ENCODE measurements at regions not wholly inside any gene's neighbourhood (a gene's known extent, or its start where the extent isn't known, plus 50 kb on each side); places are given as distances from the start of the nearest gene placed in this dataset.

DNA sequence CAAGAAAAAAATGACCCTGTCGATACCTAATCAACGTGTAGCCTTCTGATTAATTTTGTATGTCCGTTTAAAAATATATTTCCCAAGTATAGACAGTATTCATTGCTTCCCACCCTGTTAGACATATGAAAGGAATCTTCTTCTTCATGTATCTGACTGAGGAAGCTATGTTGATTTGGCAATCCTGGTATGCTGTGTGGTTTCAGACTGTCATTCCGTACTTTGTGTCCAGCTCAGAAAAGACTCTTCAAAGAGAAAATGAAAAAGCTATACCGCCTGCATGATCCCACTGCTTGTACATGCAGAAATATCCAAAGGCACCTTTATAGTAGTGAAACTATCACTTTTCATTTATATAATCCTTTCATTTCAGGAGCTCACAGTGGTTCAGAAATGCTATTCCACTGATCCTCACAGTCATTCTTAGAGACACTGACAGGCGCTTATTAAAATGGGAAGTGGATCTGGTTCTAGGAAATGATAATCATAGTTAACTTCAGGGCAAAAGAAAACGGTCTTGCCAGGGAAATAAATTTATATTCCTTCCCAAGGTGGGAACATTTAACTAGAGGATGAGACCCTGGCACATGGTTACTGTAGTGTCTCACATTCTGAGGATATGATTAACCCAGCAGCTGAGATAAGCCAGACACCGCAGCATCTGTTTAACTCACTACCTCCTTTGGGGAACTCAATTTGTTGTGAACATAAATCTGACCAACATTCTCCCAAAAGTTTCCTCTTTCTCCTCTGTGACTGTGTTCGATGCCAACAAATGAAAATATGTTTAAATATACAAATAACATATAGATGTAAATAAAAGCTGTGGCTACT is 599.2 kb upstream of the LUZP2 start:
- WGBS (ENCODE audit: insufficient coverage), result no CpG with 5 or more reads among the region's 9 CpGs
- Histone ChIP-seq H3K4me3 (ENCODE audit: control insufficient read depth in 1 of 2, extremely low read depth in 1 of 2, low read length in 1 of 2) (no peak overlapping the region), H3K9me3 (no peaks in the 10 kb centered on the region), H3K27ac (ENCODE audit: low read length) (no peak overlapping the region), H3K4me1 (ENCODE audit: control insufficient read depth in 1 of 2, extremely low read depth in 1 of 2, insufficient read depth in 2 of 2, low read length in 2 of 2) (no peaks in the 10 kb centered on the region), H3K27me3 (replicated peaks in 1 of 2; ENCODE audit: control insufficient read depth in 2 of 2, extremely low read depth in 1 of 2, insufficient read depth in 2 of 2, low read length in 1 of 2) (no peaks in the 10 kb centered on the region), H3K36me3 (ENCODE audit: control insufficient read depth in 2 of 2, extremely low read depth in 1 of 2, insufficient read depth in 1 of 2, low read length in 1 of 2) (no peaks in the 10 kb centered on the region)
- ChIA-PET POLR2A (no interaction called here), CTCF (no interaction called here)
- DNase-seq, result no peak
- ATAC-seq (replicated peaks in 1 of 4), result no peak
- Mint-ChIP-seq H3K4me1 (no peaks in the 10 kb centered on the region), H3K27me3 (no peaks in the 10 kb centered on the region), H3K36me3 (no peaks in the 10 kb centered on the region), H3K9me3 (peaks cover under 1 to 16% (median 7%) of the 10 kb centered on the region in 3 donors), H3K27ac (no peak overlapping the region), H3K4me3 (no peak overlapping the region)

DNA sequence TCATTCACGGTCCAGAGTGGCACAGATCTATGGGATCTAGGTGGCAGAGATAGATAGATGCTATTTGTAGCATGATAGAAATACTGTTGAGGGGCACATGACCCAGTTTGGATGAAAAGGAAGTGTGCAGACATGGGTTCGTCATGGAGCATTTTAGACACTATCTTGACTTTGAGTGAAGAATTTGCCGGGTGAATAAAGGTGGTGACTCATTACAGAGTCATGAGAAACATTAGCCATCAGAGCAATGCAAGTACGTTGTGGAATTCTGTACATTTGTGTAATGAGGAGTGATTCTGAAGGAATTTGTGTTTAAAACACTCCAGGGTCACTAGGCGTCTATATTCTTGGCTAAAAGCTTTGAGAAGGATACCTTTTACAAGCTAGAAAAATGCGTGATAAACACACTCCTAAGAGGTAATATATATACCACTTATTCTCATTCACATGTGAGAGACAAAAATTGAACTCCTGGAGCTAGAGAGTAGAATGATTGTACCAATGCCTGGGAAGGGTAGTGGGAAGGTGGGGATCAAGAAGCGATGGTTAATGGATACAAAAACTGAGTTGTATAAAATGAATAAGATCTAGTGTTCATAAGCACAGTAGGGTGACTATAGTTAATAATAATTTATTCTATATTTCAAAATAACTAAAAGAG is 593.7 kb upstream of the LUZP2 start:
- DNase-seq, result no peak
- Mint-ChIP-seq H3K27ac (no peak overlapping the region), H3K9me3 (peaks cover 8 to 29% (median 12%) of the 10 kb centered on the region in 3 donors), H3K27me3 (no peaks in the 10 kb centered on the region), H3K4me3 (no peak overlapping the region), H3K36me3 (no peaks in the 10 kb centered on the region), H3K4me1 (no peaks in the 10 kb centered on the region)
- Histone ChIP-seq H3K9me3 (no peaks in the 10 kb centered on the region), H3K27ac (ENCODE audit: low read length) (no peak overlapping the region), H3K4me3 (ENCODE audit: control insufficient read depth in 1 of 2, extremely low read depth in 1 of 2, low read length in 1 of 2) (no peak overlapping the region), H3K4me1 (ENCODE audit: control insufficient read depth in 1 of 2, extremely low read depth in 1 of 2, insufficient read depth in 2 of 2, low read length in 2 of 2) (no peaks in the 10 kb centered on the region), H3K36me3 (ENCODE audit: control insufficient read depth in 2 of 2, extremely low read depth in 1 of 2, insufficient read depth in 1 of 2, low read length in 1 of 2) (no peaks in the 10 kb centered on the region), H3K27me3 (replicated peaks in 1 of 2; ENCODE audit: control insufficient read depth in 2 of 2, extremely low read depth in 1 of 2, insufficient read depth in 2 of 2, low read length in 1 of 2) (no peaks in the 10 kb centered on the region)
- ChIA-PET POLR2A (no interaction called here), CTCF (interaction anchor here in 1 of 2 donors (0.6 kb wide), 1 partner anchor 969 kb away, joined by 3 read pairs; no protein-coding TSS in a partner anchor)
- ATAC-seq (replicated peaks in 1 of 4), result no peak
- 76% methylated on average over 3 of the region's 7 CpGs for WGBS (ENCODE audit: insufficient coverage)

DNA sequence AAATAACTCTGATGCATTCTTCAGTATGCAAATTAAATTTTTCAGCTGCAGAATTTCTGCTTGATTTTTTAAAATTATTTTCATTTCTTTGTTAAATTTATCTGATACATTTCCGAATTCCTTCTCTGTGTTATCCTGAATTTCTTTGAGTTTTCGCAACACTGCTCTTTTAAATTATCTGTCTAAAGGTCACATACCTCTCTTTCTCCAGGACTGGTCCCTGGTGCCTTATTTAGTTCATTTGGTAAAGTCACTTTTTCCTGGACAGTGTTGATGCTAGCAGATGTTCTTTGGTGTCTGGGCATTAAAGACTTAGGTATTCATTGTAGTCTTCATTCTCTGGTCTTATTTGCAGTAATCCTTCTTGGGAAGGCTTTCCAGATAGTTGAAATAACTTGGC is 577.4 kb upstream of the LUZP2 start:
- Mint-ChIP-seq H3K27me3 (no peaks in the 10 kb centered on the region), H3K9me3 (peaks cover 14 to 29% (median 17%) of the 10 kb centered on the region in 3 donors), H3K36me3 (no peaks in the 10 kb centered on the region), H3K27ac (no peak overlapping the region), H3K4me1 (no peaks in the 10 kb centered on the region), H3K4me3 (no peak overlapping the region)
- no peaks in the 10 kb centered on the region for H3K36me3 ChIP-seq (ENCODE audit: control insufficient read depth in 2 of 2, extremely low read depth in 1 of 2, insufficient read depth in 1 of 2, low read length in 1 of 2)
- H3K4me3 ChIP-seq (ENCODE audit: control insufficient read depth in 1 of 2, extremely low read depth in 1 of 2, low read length in 1 of 2), result no peak overlapping the region
- WGBS (ENCODE audit: insufficient coverage), result no CpG with 5 or more reads among the region's 2 CpGs
- H3K4me1 ChIP-seq (ENCODE audit: control insufficient read depth in 1 of 2, extremely low read depth in 1 of 2, insufficient read depth in 2 of 2, low read length in 2 of 2), result no peaks in the 10 kb centered on the region
- ChIA-PET CTCF (no interaction called here), POLR2A (no interaction called here)
- DNase-seq (no peak), ATAC-seq (replicated peaks in 1 of 4) (no peak)
- no peaks in the 10 kb centered on the region for H3K9me3 ChIP-seq
- H3K27ac ChIP-seq (ENCODE audit: low read length), result no peak overlapping the region
- H3K27me3 ChIP-seq (replicated peaks in 1 of 2; ENCODE audit: control insufficient read depth in 2 of 2, extremely low read depth in 1 of 2, insufficient read depth in 2 of 2, low read length in 1 of 2), result no peaks in the 10 kb centered on the region

DNA sequence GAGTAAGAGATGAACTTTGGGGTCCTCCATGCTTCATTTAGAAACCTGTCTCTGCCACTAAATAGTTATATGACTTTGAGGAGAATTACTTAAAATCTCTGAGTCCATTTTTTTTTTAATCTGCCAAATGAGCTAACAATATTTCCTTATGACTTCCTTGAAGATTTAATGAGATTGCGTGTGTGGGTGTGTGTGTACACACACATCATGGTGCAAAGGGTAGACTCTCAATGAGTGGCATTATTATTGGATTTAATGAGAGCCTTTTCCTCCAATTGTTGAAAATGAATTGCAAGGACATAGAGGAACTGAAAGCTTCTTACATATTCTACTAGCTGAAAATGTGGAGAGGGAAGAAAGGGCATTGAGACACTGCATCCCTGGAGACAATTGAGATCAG is 573.5 kb upstream of the LUZP2 start:
- no peaks in the 10 kb centered on the region for H3K36me3 ChIP-seq (ENCODE audit: control insufficient read depth in 2 of 2, extremely low read depth in 1 of 2, insufficient read depth in 1 of 2, low read length in 1 of 2)
- POLR2A ChIA-PET, result interaction anchor here in 1 of 2 donors (0.6 kb wide), 1 partner anchor 1192 kb away, joined by 3 read pairs; no protein-coding TSS in a partner anchor
- H3K27me3 ChIP-seq (replicated peaks in 1 of 2; ENCODE audit: control insufficient read depth in 2 of 2, extremely low read depth in 1 of 2, insufficient read depth in 2 of 2, low read length in 1 of 2), result no peaks in the 10 kb centered on the region
- no peak overlapping the region for H3K4me3 ChIP-seq (ENCODE audit: control insufficient read depth in 1 of 2, extremely low read depth in 1 of 2, low read length in 1 of 2)
- no peaks in the 10 kb centered on the region for H3K4me1 Mint-ChIP-seq
- H3K27ac Mint-ChIP-seq, result no peak overlapping the region
- DNase-seq, result no peak
- H3K9me3 ChIP-seq, result no peaks in the 10 kb centered on the region
- WGBS (ENCODE audit: insufficient coverage), result no CpG with 5 or more reads among the region's 1 CpG
- no peak overlapping the region for H3K27ac ChIP-seq (ENCODE audit: low read length)
- ATAC-seq (replicated peaks in 1 of 4), result no peak
- CTCF ChIA-PET, result interaction anchor here in 1 of 2 donors (0.6 kb wide), 2 partner anchors 1388 to 1613 kb away, joined by 3 to 6 read pairs; no protein-coding TSS in a partner anchor
- H3K9me3 Mint-ChIP-seq, result peaks cover 6 to 13% (median 8%) of the 10 kb centered on the region in 3 donors
- no peaks in the 10 kb centered on the region for H3K27me3 Mint-ChIP-seq
- no peaks in the 10 kb centered on the region for H3K36me3 Mint-ChIP-seq
- no peaks in the 10 kb centered on the region for H3K4me1 ChIP-seq (ENCODE audit: control insufficient read depth in 1 of 2, extremely low read depth in 1 of 2, insufficient read depth in 2 of 2, low read length in 2 of 2)
- no peak overlapping the region for H3K4me3 Mint-ChIP-seq

DNA sequence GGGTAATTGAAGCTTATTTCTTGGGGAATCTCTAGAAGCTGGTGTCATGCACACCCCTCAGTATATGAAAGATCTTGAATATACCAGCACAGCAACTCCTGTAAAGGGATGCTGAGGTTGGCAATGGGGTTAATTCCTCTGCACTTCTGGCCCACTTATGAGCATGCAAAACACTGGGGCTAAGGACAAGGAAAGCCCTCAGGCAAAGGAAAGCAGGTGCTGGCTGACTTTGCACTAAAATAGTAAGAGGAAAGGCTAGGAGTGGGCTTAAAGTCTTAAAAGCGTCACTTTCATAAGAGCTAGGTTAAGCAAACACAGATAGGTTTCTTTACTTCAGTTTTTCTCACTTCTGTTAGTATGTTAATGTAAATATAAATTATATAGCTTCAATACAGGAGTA is 572.6 kb upstream of the LUZP2 start:
- CTCF ChIA-PET, result no interaction called here
- Histone ChIP-seq H3K27ac (ENCODE audit: low read length) (no peak overlapping the region), H3K4me3 (ENCODE audit: control insufficient read depth in 1 of 2, extremely low read depth in 1 of 2, low read length in 1 of 2) (no peak overlapping the region), H3K27me3 (replicated peaks in 1 of 2; ENCODE audit: control insufficient read depth in 2 of 2, extremely low read depth in 1 of 2, insufficient read depth in 2 of 2, low read length in 1 of 2) (no peaks in the 10 kb centered on the region), H3K36me3 (ENCODE audit: control insufficient read depth in 2 of 2, extremely low read depth in 1 of 2, insufficient read depth in 1 of 2, low read length in 1 of 2) (no peaks in the 10 kb centered on the region), H3K9me3 (no peaks in the 10 kb centered on the region), H3K4me1 (ENCODE audit: control insufficient read depth in 1 of 2, extremely low read depth in 1 of 2, insufficient read depth in 2 of 2, low read length in 2 of 2) (no peaks in the 10 kb centered on the region)
- POLR2A ChIA-PET, result no interaction called here
- H3K36me3 Mint-ChIP-seq, result no peaks in the 10 kb centered on the region
- H3K27ac Mint-ChIP-seq, result no peak overlapping the region
- H3K27me3 Mint-ChIP-seq, result no peaks in the 10 kb centered on the region
- no peak for ATAC-seq (replicated peaks in 1 of 4)
- DNase-seq, result no peak
- no CpG with 5 or more reads among the region's 1 CpG for WGBS (ENCODE audit: insufficient coverage)
- H3K4me1 Mint-ChIP-seq, result no peaks in the 10 kb centered on the region
- H3K4me3 Mint-ChIP-seq, result no peak overlapping the region
- peaks cover 6 to 12% (median 8%) of the 10 kb centered on the region in 3 donors for H3K9me3 Mint-ChIP-seq

DNA sequence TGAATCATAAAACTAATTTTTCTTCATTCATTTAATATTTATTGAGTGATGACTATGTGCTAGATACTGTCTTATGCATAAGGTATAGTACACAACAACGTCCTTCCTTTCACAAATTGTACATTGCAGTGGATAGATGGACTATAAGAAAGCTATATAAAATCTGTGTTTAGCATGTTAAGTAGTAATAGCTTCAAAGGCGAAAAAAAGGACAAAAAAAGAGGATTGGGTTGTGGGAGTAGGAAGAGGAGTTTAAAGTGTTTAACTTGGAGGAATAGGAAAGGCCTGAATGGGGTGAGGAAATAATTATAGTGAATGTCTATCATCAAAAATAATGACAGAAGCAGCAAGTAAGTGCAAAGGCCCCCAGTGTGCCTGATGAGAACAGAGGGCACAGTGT is 565.4 kb upstream of the LUZP2 start:
- Histone ChIP-seq H3K27ac (ENCODE audit: low read length) (no peak overlapping the region), H3K4me3 (ENCODE audit: control insufficient read depth in 1 of 2, extremely low read depth in 1 of 2, low read length in 1 of 2) (no peak overlapping the region), H3K4me1 (ENCODE audit: control insufficient read depth in 1 of 2, extremely low read depth in 1 of 2, insufficient read depth in 2 of 2, low read length in 2 of 2) (no peaks in the 10 kb centered on the region), H3K9me3 (no peaks in the 10 kb centered on the region), H3K27me3 (replicated peaks in 1 of 2; ENCODE audit: control insufficient read depth in 2 of 2, extremely low read depth in 1 of 2, insufficient read depth in 2 of 2, low read length in 1 of 2) (no peaks in the 10 kb centered on the region), H3K36me3 (ENCODE audit: control insufficient read depth in 2 of 2, extremely low read depth in 1 of 2, insufficient read depth in 1 of 2, low read length in 1 of 2) (no peaks in the 10 kb centered on the region)
- Mint-ChIP-seq H3K4me3 (no peak overlapping the region), H3K27me3 (no peaks in the 10 kb centered on the region), H3K9me3 (peaks cover 0 to 10% (median 5%) of the 10 kb centered on the region in 3 donors), H3K27ac (no peak overlapping the region), H3K36me3 (no peaks in the 10 kb centered on the region), H3K4me1 (no peaks in the 10 kb centered on the region)
- ChIA-PET POLR2A (no interaction called here), CTCF (no interaction called here)
- no peak for DNase-seq
- WGBS (ENCODE audit: insufficient coverage), result 60% methylated on average over 1 of the region's 2 CpGs
- ATAC-seq (replicated peaks in 1 of 4), result no peak
